Neural progenitor cell (in vitro differentiated cells): ENCODE measurements at regions not wholly inside any gene's neighbourhood (a gene's known extent, or its start where the extent isn't known, plus 50 kb on each side); places are given as distances from the start of the nearest gene placed in this dataset.

Source experiments
- CTCF ChIP-seq: fragments of 200-600 bp; sonication (generic); IDR thresholded peaks from 2 replicates; pipeline ENCODE4 v1.5.1; 2017; ENCODE audit warnings: antibody characterized with exemption, mild to moderate bottlenecking
- EZH2 ChIP-seq: fragments of 200-600 bp; sonication (generic); IDR thresholded peaks from 2 replicates; pipeline ENCODE4 v1.6.1; 2017; ENCODE audit warnings: antibody characterized with exemption, mild to moderate bottlenecking, moderate library complexity

- TF ChIP-seq EZH2 = no peak
- TF ChIP-seq CTCF = no peak
Observed at GRCh38 chrX:99602107-99602506, 808.0 kb downstream of the PCDH19 start.
